ENCODE measurements at regions not wholly inside any gene's neighbourhood (a gene's known extent, or its start where the extent isn't known, plus 50 kb on each side); places are given as distances from the start of the nearest gene placed in this dataset.
"Not testable (repeated sequence)": the region's sequence is repeated elsewhere in the genome, so short reads cannot be mapped to it uniquely, and the experiment has no call there.

DNA sequence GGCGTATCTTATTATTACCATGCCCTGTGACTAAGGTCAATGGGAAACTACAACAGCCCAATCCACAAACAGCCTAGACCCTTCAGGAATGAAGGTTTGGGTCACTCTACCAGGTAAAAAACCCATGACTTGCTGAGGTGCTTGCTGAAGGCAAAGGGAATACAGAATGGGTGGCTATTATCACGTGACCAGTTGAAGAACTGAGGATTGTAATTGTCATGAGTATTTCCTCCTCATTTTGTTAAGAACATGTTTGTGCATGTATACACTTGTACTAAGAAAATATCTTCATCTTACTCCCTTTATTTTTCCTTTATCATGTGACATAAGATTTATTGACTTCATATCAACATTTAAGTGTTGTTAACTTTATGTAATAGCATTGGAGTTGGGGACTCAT, 729.2 kb upstream of the SEMA6D start:
- TF ChIP-seq, protein P1, sequence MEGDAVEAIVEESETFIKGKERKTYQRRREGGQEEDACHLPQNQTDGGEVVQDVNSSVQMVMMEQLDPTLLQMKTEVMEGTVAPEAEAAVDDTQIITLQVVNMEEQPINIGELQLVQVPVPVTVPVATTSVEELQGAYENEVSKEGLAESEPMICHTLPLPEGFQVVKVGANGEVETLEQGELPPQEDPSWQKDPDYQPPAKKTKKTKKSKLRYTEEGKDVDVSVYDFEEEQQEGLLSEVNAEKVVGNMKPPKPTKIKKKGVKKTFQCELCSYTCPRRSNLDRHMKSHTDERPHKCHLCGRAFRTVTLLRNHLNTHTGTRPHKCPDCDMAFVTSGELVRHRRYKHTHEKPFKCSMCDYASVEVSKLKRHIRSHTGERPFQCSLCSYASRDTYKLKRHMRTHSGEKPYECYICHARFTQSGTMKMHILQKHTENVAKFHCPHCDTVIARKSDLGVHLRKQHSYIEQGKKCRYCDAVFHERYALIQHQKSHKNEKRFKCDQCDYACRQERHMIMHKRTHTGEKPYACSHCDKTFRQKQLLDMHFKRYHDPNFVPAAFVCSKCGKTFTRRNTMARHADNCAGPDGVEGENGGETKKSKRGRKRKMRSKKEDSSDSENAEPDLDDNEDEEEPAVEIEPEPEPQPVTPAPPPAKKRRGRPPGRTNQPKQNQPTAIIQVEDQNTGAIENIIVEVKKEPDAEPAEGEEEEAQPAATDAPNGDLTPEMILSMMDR (IDR thresholded peaks at IDR 0.05), result not testable (repeated sequence)
- not testable (repeated sequence) for TF ChIP-seq POLR2A (IDR thresholded peaks at IDR 0.05)

Data from body of pancreas (tissue), 4 donors.